Glomerular visceral epithelial cell (primary cell): ENCODE measurements at regions not wholly inside any gene's neighbourhood (a gene's known extent, or its start where the extent isn't known, plus 50 kb on each side); places are given as distances from the start of the nearest gene placed in this dataset.

Experiments used
- DNase-seq: peaks from one replicate; pipeline ENCODE4 v3.0.0-alpha.2; 2016; ENCODE audit errors: extremely low spot score

DNA sequence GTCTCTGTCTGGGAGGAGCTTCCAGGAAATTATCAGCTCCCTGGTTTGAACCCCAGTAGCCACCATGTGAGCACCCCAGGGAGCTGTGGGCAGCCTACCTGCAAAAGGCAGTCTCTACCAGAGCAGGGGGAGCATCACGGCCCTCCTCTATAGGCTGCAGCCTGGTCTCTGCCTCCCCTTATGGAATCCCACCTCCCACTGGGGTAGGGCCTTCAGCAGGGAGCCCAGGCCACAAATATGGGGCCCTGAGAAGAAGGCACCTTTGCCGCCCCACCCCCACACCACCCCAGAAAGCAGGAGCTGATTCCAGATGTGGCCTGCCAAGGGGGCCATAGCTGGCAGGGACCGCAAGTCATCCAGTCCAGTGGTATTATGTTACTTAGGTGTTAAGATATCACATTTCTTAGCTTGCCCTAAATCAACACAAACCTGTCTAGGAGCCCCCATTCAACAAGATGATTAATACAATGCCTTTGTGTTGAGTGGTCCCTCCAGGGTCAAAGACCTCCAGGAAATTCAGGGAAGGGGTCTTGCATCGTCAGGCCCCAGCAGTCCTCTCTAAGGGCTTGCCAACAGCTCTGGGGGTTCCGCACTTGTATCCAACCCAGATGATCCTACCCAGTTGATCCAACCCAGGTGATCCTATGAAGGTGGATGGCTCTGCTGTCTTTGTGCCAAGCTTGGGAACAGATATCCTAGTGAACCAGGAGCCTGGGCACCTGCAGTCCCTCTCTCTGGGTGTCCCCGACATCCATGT, 114.9 kb downstream of the OAT start:
- DNase-seq = no peak

DNA sequence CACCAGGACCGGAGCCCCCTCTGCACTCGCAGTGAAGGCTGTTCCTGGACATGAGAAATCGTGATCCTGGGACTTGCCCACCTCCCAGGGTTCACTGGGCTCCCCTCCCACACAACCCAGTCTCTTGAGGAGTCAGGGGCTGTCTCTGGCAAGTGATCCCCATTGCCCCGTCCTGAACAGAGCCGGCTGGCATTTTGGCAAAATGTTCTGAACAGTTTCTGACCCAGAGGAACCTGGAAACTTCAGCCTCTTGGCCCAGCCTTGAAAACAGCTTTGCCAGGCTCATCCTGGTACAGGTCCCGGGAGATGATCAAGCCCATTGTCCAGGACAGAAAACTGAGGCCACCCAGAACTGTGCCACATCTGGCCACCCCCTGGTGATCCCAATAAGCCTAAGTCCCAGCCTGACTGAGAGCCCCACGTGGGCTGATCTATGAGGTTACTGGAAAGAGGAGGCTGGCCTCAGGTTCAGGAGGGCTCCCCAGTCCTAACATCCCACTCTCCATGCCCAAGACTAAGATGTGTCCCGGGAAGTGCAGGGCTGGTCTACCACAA, 115.7 kb downstream of the OAT start:
- no peak for DNase-seq

DNA sequence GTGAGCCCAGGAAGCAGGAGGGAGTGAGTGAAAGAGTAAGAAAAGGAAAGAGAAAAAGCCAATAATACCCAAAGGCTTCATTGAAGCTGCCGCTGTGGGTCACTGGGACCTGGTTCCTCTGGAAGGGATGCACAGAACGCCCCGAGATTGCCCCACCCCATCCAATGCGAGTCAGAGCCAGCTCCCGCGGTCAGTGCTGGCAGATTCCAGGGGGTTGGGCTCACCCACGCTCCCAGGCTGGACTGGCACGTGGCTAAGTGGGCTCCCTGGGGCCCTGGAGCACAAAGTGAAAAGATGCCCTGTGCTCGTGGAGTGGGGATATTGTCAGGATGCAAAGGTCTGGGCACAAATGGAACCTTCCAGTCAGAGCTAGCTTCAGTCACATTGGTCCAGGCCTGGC, 117.0 kb downstream of the OAT start:
- DNase-seq = peak; percentile 20

DNA sequence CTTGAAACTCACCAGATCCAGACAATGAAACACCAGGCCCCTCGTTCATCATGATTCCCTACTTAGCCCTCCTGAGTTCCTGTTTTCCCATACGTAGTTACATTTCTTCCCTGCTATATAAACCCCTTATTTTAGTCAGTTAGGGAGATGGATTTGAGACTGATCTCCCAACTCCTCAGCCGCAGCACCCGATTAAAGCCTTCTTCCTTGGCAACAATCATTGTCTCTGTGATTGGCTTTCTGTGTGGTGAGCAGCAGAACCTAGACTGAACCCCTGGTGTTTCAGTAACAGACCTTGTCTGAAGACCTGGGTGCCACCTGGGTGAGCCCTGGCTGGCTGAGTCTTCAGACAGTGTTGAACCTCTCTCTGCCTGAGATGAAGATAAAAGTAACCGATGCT, 118.0 kb downstream of the OAT start:
- DNase-seq = no peak

DNA sequence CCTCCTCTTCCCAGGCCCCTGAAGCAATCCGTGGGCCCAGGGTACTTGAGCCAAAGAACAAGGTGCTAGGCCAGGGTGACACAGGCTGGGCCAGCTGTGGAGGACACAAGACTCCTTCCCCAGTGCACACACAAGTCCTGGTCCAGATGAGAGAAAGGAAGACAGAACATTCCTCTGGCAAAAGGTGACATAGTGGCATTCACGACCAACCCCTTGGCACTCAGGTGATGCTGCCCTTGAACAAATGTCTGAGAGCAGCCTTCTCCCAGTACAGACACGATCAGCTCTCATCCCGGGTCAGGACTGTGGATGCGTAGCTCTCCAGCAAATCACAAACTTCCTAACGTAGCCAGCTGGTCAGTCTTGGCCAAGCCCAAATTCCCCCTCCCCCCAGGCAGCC, 118.5 kb downstream of the OAT start:
- DNase-seq = no peak

DNA sequence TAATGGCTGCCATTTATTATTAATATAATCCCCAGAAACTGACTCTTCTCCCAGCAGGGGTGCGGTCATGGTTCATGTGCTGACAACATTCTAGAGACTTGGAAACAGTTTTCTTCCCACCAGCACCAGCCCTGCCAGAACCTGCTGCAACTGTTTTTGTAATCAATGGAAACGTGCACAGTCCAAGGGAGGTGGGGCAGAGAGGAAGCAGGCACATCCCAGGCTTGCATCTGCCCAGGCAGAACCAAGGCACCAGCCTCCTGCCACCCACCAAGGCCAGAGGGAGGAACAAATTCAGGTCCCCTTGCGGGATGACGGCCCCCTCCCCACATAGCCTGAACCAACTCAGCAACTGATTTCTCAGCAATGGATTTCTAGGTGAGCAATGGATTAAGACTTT, 119.0 kb downstream of the OAT start:
- no peak for DNase-seq

DNA sequence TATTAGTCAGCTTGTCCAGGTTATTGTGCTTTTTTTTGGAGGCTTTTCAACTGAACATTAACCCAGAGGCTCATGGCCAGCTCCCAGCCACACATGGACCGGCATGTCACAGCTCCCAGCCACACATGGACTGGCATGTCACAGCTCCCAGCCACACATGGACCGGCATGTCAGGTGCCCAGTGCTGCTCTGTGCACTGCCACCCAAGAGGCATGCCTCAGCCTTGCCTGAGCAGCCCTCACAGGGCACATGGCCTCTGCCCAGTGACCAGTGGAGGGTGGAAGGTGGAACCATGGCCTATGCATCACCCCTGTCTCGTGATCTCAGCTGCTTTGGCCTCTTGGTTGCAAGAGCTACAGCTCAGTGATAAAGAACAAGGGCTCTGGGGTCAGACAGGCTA, 119.8 kb downstream of the OAT start:
- no peak for DNase-seq

DNA sequence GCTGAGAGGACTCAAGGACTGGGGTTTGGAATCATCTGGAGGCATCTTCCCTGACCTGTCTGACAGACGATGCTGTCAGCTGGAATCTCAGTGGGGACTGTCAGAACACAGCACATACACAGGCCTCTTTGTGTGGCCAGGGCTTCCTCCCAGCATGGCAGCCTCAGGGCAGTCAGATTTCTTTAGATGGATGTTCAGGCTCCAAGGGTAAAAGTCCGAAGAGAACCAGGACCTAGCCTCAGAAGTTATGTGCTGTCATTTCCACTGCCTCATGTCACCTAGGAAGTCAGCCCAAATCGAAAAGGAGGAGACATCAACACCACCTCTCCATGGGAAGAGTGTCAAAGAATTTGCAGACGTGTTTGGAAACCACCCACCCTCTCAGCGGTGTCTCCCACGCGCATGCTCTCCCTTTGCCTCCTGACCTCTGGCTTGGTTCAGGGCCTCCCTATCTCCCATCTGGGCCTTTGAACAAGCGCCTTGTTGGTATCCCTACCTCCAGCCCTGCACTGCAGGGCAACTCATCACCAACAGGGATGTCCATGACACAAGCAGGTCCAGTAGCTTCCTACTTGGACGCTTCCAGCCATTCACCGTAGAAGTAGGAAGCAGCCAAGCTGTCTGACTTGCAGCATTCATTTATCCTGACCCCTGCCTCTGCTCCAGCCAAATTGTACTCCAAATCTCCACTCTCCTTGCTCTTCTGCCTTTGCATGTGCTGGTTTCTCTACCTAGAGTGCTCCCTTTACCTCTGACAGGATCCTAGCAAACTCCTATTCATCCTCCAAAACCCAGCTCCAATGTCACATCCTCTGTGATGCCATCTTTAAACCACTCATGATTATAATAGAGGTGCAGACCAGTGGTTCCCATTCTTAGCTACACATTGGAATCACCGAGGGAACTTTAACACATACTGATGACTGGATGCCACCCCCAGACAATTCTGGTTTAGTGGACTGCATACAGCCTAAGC, 121.6 kb downstream of the OAT start:
- no peak for DNase-seq

DNA sequence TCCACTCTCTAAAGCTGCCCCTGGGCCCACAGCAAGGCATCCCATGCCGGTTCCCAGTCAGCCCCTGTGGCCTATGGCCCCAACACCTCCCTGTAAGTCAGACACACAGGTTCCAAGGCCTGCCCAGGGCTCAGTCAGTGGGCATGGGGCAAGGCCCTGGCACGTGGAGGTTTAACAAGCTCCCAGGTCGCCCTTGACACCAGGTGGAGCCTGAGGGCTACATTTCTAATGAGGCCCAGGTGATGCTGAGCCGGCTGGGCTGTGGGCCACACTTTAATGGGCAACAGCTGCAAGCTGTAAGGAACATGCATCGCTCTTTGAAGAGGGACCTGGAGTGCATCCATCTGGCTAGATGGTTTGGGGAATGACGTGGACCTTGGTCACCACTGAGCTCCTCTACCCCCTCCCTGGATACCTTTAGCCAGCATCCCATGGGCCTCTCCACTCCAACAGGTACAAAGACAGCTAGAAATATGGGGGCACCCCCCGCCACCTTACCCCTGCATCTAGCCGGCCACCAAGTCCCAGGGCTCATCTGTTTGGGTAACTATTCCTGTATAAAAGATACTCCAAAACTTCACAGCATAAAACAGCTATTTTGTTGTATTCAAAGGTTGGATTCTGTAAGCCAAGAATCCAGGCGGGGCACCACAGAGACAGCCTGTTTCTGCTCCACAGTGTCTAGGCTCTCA, 122.5 kb downstream of the OAT start:
- no peak for DNase-seq

DNA sequence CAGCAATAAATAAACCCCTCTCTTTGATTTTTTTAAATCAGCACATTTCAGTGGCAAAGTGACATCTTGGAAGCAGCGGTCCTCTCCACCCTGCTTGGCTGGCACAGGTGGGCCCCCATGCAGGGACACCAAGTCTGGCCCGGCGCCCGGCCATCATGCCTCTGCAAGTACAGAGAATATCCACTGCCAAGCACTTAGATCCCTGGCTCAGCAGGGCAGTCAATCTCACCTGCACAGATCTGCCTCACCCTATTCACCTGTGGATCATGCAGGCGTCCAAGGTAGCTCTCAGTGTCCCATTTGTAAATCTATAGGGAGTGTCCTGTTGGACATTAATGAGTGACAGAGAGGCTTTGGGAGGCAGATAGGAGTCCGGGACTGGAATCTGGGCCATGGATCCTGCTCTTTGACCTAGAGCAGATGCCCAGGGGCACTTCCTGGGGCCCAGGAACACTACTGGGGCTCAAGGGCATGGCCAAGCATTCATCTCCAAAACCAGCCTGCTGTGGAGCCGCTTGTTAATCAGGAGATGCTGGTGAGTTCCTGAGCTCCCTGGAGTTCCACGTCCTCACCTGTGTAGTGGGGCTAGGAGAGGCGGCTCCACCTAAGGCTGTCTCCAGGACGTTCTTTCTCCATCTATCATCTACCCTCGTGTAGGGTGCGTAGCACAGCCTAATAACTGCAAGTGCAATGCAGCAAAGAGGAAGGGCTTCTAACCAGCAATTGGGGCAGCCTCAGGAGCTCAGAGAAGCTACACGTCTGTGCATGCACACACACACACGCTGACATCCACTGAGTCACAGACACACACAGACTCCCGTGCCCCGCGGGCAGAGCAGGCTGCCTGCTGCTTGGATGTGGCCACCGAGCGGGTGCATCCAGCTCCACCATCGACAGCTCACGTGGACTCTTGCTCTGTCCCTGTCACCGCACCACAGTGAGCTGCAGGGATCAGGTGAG, 123.6 kb downstream of the OAT start:
- no peak for DNase-seq

DNA sequence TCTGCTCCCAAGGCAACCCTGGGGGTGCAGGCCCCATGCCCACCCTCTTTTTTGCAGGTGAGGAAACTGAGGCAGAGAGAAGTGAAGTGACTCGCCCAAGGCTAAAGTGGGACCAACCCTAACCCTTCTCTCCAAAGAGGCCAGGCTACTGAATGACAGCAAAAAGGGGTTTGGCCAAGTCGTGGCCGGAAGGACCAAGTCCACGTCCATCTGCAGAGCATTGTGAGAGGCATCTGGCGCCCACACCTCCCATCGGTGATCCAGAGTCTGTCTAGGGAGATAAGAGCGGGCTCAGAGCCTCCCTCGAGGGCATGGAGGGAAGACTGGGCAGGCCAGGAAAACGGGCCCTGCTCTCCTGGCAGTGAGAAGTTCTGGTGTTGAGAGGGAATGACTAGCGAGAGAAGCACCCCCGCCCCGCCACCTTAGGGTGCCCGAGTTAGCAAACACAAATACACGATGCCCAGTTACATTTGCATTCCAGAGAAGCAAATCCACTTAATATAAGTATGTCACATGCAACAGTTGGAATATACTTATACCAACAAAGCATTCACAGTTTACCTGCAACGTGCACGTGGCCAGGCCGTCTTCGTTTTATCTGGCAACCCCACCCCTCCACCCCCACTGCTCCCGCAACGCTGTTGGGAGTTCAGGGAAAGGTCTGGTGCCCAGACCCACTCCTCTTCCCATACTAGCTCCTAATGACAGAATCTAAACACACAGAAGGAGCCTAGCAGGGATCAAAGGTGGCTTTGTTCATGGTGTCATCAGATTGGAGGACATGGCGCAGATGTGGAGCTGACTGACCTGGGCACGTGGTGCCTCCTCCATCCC, 124.9 kb downstream of the OAT start:
- no peak for DNase-seq

DNA sequence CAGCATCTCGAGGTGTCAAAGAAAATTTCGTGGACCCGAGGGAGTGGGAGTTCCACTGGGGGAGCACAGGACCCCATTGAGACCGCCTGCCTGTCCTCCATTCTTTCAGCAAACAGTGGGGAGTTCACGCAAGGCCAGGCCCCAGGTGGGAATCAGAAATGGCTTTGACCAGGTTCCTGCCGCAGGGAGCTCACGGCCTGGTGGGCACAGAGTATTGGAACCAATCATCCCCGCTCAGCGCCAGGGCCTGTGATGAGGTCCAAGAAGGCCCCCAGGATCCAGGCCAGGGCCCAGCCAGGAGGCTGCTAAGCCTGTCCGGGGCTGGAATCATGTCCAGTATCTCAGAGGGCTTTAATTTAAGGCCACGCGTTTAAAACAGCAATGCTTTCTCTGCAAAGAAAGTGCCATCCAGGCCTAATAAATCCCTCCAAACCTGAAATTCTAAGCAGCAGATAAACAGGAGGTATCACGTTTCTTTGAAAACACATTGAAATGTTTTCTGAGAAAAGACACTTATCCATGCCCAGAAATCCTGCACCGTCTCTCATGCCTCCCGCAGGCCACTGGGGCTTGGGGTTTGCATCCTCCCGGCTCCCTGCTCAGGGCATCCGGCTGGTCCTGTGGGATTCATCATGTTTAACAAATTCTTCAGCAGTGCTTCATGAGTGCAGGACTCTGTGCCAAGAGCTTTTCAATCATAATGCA, 125.7 kb downstream of the OAT start:
- no peak for DNase-seq

DNA sequence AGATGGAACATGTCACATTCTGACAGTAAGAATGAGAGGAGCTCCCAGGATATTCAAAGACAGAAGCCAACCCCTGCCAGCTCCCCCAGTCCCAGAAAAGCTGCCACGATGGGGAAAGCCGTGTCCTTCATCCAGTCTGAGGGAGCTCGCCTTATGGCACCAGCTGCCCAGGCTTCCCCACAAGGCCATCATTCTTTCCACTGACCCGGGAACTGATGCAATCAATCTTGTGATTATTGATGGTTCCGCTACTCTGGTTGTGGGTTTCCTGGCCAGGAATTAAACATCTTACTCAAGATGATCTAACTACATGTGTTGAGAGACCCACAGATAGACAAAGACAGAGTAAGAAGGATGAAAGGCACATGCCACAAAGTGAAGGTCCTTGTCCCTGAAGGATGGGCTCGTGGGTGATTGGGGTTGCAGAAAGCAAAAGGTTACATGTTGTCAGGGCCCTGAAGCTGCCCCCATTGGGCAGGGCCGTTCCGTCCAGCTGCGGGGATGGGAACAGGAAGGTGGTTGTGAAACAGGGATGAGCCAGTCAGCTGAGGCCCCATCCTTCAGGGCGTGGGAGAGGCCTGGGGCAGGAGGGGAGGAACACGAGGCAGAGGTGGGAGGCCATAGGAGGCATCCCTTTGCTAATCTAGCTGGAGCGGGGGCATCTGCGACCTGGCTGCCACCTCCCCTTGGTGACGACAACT, 127.6 kb downstream of the OAT start:
- no peak for DNase-seq

DNA sequence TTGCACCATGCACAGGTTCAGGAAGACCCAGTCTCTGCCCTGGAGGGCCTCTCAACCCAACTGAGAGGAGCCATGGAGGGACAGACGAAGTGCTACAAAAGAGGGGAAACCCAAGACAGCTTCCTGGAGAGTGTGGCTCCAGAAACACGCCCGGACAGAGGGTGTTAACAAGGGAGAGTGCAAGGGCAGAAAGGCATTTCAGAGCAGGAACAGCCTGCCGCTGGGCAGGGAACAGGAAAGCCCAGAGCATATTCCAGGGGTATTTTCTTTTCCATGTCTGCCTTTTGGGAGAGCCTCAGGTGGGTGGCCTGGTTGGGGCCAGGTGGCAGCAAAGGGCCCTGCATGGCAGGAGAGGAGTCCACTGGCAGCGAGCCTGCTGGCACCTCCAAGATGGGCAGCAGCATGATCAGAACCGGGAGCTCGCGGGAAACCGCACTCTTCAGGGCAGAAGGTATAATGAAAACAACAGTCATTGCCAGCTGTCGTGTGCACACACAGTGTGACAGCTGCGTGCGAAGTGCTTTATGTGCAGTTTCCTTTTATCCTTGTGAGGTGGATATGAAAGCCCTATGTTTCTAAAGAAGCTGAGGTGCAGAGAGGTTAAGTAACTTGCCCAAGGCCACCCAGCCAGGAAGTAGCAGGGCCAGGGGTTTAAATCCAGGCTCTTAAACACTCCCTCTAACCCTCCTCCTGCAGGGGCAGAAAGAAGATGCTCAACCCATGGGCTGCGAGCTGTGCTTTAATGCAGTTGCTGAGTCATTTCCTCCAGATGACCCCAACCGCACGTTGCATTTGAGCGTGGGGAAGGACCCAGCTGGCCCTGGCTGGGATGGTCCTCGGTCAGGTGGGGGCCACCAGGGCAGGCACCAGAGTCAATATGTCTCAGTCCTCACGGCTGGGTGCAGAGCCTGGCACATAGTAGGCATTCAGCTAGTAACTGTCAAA, 128.6 kb downstream of the OAT start:
- no peak for DNase-seq

DNA sequence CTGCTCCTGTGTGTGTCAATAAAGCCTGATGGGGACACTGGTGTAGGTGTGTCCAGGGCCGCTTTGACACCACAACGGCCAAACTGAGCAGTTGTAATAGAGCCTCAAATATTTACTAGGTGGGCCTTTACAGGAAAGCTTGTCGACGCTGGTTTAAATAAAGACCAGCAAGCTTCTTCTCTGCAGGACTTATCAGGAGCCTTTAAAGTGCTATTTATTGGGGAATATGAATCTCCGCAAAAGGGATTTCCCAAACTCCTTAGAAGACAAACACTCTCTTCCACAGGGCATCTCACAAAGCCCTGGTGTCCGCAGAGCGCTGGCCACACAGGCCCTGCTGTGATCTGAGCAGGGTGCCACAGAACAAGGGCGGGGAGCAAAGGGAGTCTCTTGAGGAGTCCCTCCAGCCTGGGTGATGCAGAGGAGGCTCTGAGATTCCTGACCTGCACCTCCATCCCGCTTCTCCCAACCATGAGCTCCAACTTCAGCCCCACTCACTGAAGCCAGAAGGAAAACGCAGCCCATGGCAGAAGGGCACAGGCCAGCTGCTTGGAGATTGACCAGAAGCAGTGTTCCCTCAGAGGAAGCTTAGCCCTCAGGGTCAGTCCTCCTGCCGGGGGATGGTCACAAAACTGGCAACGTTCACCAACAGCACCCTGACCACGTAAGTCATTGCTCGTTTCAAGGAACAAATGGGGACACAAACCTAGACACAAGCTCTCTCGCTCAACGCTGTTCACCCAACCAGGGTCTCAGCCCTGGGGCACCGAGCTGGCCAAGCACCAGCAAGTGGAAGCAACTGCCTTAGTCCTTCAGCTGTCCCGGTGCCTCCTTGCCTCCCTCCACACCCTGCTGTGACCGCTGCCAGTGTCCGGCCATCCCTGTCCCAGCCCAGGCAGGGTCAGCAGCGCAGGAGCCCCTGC, 129.5 kb downstream of the OAT start:
- no peak for DNase-seq

DNA sequence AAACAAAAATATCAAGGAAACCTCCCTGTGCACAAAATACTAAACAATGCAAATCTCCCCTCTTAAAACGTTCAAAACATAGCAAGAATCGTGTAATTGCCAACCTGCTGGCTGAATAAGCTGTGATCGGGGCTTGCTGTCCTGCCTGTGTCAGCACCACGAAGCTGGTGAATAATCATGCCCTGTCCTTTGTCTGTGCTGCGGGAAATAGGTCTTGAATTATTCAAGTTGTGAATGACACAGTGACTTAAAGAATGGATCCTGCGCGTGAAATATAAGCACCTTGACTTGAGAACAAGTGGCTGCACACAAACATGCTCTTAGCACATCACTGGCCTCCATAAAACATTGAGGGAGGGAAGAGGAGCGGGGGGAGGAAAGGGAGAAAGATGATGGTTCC, 130.2 kb downstream of the OAT start:
- DNase-seq = no peak

DNA sequence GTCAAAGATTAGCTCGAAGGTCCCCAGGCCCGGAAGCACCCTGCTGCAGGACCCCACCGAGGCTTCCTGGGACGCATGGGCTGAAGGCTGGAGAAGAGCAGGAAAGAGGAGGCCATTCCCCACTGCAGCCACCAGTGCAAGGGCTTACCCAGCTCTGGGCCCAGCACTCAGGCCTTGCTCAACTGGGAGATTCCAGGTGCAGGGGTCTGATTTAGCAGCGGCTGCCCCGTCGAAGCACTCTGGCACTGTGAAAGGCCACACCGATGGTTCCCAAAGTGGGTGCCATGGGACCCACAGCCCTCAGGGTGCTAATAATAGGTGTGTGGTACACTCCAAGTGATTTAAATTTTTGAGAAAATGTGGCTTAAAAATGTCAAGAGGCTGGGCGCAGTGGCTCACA, 130.9 kb downstream of the OAT start:
- DNase-seq = no peak
